Fibroblast of lung (primary cell): ENCODE measurements at regions not wholly inside any gene's neighbourhood (a gene's known extent, or its start where the extent isn't known, plus 50 kb on each side); places are given as distances from the start of the nearest gene placed in this dataset.

Experiments used
- CTCF ChIP-seq, 2 donors: IDR thresholded peaks in 1 of 2; conservative IDR thresholded peaks in 1 of 2; 1 replicate in 1 of 2; 2 replicates in 1 of 2; pipeline ENCODE4 v1.5.1; 2011 to 2012; ENCODE audit warnings: low read length in 2 of 2, control low read depth in 1 of 2, inconsistent platforms in 1 of 2, low read depth in 1 of 2, mild to moderate bottlenecking in 1 of 2
- EZH2 ChIP-seq: IDR thresholded peaks from 2 replicates; pipeline ENCODE4 v1.5.1; 2012; ENCODE audit warnings: low read length, control low read depth, mild to moderate bottlenecking; ENCODE audit errors: missing control alignments

DNA sequence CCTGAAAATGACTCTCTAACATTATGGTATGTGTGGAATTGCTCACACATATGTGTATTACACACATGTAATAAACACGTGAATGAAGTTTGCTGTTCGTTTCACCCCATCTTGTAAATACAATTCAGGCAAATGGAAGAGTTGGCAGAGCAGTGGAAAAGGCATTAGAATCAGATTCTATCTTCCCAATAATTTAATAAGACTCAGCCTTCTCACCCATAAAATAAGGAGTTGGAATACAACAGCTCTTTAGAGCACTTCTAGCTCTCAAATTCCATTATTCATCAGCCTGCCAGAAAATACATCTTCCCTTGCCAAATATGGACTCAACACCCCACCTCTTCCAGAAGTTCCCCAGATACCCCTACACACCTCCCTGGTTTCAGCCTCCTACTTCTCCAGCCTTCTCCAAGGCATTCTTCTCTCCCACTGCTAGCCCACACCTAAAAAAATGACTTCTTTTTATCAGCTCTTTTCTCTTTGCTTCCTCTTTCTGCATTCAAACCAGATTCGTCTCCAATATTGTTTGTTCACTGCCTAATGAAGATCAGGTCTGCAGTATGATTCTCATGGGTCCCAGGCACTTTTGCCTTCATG is 66.2 kb upstream of the DYRK2 start:
- TF ChIP-seq CTCF (conservative IDR thresholded peaks at IDR 0.05 in 1 of 2, IDR thresholded peaks at IDR 0.05 in 1 of 2; ENCODE audit: low read depth in 1 of 2, low read length in 2 of 2): no peak
- TF ChIP-seq EZH2: no peak
